SK-N-SH (cell line): ENCODE measurements at regions not wholly inside any gene's neighbourhood (a gene's known extent, or its start where the extent isn't known, plus 50 kb on each side); places are given as distances from the start of the nearest gene placed in this dataset.

Experiments
- CTCF ChIA-PET: fragments of 300-600, 350-600 bp; formaldehyde crosslinking; extraction: SDS; loops from one replicate; lab custom pipeline; 2021; lab: Yijun Ruan, JAX
- POLR2A ChIA-PET: fragments of 350-600 bp; sonication (Branson Sonifier 250); formaldehyde crosslinking; extraction: SDS; loops from one replicate; lab custom pipeline; 2020; ENCODE audit warnings: antibody characterized with exemption, inconsistent platforms; lab: Yijun Ruan, JAX
- DNase-seq: peaks from one replicate; pipeline ENCODE4 v3.0.0; 2012
- H2AFZ ChIP-seq: fragments of 200-600 bp; sonication (generic); 2 replicates; pipeline ENCODE4 v1.8.1; 2016; ENCODE audit warnings: antibody characterized with exemption, mild to moderate bottlenecking, low read depth
- H3F3A ChIP-seq: fragments of 200-600 bp; sonication (generic); replicated peaks from 2 replicates; pipeline ENCODE3; 2016; ENCODE audit warnings: antibody characterized with exemption, mild to moderate bottlenecking; ENCODE audit not compliant: insufficient read depth
- H3K27ac ChIP-seq, 2 experiments: fragments of 200-500 bp in 1 of 2; fragments of 200-600 bp in 1 of 2; sonication (Bioruptor generic) in 1 of 2; sonication (generic), shearing (Covaris generic) in 1 of 2; 2 replicates each; pipeline versions ENCODE4 v1.5.1 to v1.6.1; 2014 to 2016; ENCODE audit warnings: low read depth in 2 of 2, inconsistent platforms in 1 of 2, low read length in 1 of 2, mild to moderate bottlenecking in 1 of 2, mixed read lengths in 1 of 2
- H3K27me3 ChIP-seq: fragments of 200-600 bp; sonication (generic), shearing (Covaris generic); 2 replicates; pipeline ENCODE4 v1.6.1; 2016; ENCODE audit warnings: mixed run types; ENCODE audit not compliant: insufficient read depth
- H3K36me3 ChIP-seq, 2 experiments: fragments of 200-500 bp in 1 of 2; fragments of 200-600 bp in 1 of 2; sonication (Bioruptor generic) in 1 of 2; sonication (generic) in 1 of 2; replicated peaks in 1 of 2; 2 replicates each; pipeline versions ENCODE3 to v1.5.1; 2014 to 2016; ENCODE audit warnings: low read length in 1 of 2, mild to moderate bottlenecking in 1 of 2; ENCODE audit not compliant: insufficient read depth in 2 of 2, control insufficient read depth in 1 of 2
- H3K4me1 ChIP-seq, 2 experiments: fragments of 200-500 bp in 1 of 2; fragments of 200-600 bp in 1 of 2; sonication (Bioruptor generic) in 1 of 2; sonication (generic), shearing (Covaris generic) in 1 of 2; 2 replicates each; pipeline versions ENCODE4 v1.5.1 to v1.6.1; 2014 to 2016; ENCODE audit warnings: low read depth in 1 of 2, low read length in 1 of 2, mixed run types in 1 of 2; ENCODE audit not compliant: insufficient read depth in 2 of 2, control insufficient read depth in 1 of 2
- H3K4me2 ChIP-seq: fragments of 200-600 bp; sonication (generic), shearing (Covaris generic); 2 replicates; pipeline ENCODE4 v1.6.1; 2017; ENCODE audit warnings: mixed run types
- H3K4me3 ChIP-seq, 2 experiments: fragments of 200-500 bp in 1 of 2; fragments of 200-600 bp in 1 of 2; sonication (Bioruptor generic) in 1 of 2; sonication (generic), shearing (Covaris generic) in 1 of 2; 2 replicates each; pipeline versions ENCODE4 v1.5.1 to v1.8.1; 2014 to 2016; ENCODE audit warnings: low read depth in 2 of 2, inconsistent platforms in 1 of 2, low read length in 1 of 2, mild to moderate bottlenecking in 1 of 2, mixed read lengths in 1 of 2, moderate library complexity in 1 of 2
- H3K79me2 ChIP-seq: fragments of 200-600 bp; sonication (generic); 2 replicates; pipeline ENCODE4 v1.8.1; 2017; ENCODE audit warnings: mild to moderate bottlenecking; ENCODE audit not compliant: insufficient read depth
- H3K9ac ChIP-seq: fragments of 200-600 bp; sonication (generic); 2 replicates; pipeline ENCODE4 v1.6.1; 2017; ENCODE audit warnings: mixed run types
- H3K9me2 ChIP-seq: fragments of 200-600 bp; sonication (generic); 2 replicates; pipeline ENCODE4 v1.6.1; 2017; ENCODE audit warnings: mixed run types
- H3K9me3 ChIP-seq: fragments of 200-600 bp; sonication (generic); 2 replicates; pipeline ENCODE4 v1.6.1; 2017; ENCODE audit warnings: mixed run types, mild to moderate bottlenecking, moderate library complexity
- H4K20me1 ChIP-seq: fragments of 200-600 bp; sonication (generic); 2 replicates; pipeline ENCODE4 v1.6.1; 2017; ENCODE audit warnings: mild to moderate bottlenecking, mixed run types; ENCODE audit not compliant: insufficient read depth
- CHD2 ChIP-seq: fragments of 150-350 bp; IDR thresholded peaks from 2 replicates; pipeline ENCODE4 v1.6.1; 2018; ENCODE audit warnings: low read length; ENCODE audit not compliant: partially characterized antibody
- CTCF ChIP-seq: fragments of 200-600 bp; sonication (generic); IDR thresholded peaks from 2 replicates; pipeline ENCODE4 v1.6.1; 2017; ENCODE audit warnings: antibody characterized with exemption, mild to moderate bottlenecking, moderate library complexity
- ELF1 ChIP-seq: IDR thresholded peaks from 2 replicates; pipeline ENCODE4 v1.4.0; 2012
- EP300 ChIP-seq, 2 experiments: IDR thresholded peaks; 2 replicates each; pipeline versions ENCODE4 v1.4.0 to v1.6.1; 2012; ENCODE audit warnings: borderline replicate concordance in 1 of 2, low read depth in 1 of 2, low read length in 1 of 2
- FOSL2 ChIP-seq: IDR thresholded peaks from 2 replicates; pipeline ENCODE4 v1.4.0; 2012; ENCODE audit warnings: low read depth, mild to moderate bottlenecking, moderate library complexity, borderline replicate concordance
- FOXM1 ChIP-seq: IDR thresholded peaks from 2 replicates; pipeline ENCODE4 v1.4.0; 2012; ENCODE audit warnings: low read depth, mild to moderate bottlenecking
- GATA2 ChIP-seq: sonication (generic); formaldehyde crosslinking; IDR thresholded peaks from 2 replicates; pipeline ENCODE4 v1.5.0; 2020; ENCODE audit warnings: mild to moderate bottlenecking, missing genetic modification reagents
- IRF3 ChIP-seq: fragments of 150-350 bp; IDR thresholded peaks from 2 replicates; pipeline ENCODE4 v1.6.1; 2016; ENCODE audit warnings: mild to moderate bottlenecking, low read depth, low read length
- MXI1 ChIP-seq: IDR thresholded peaks from 2 replicates; pipeline ENCODE4 v1.6.1; 2012; ENCODE audit warnings: mild to moderate bottlenecking, low read depth, low read length, improper control_type of control experiment
- POLR2AphosphoS5 ChIP-seq: IDR thresholded peaks from 2 replicates; pipeline ENCODE4 v1.6.1; 2012; ENCODE audit warnings: low read depth, low read length
- RCOR1 ChIP-seq: fragments of 150-350 bp; IDR thresholded peaks from 2 replicates; pipeline ENCODE4 v1.6.1; 2017; ENCODE audit warnings: antibody characterized with exemption, low read length
- RXRA ChIP-seq: IDR thresholded peaks from 2 replicates; pipeline ENCODE4 v1.4.0; 2012; ENCODE audit warnings: low read depth, mild to moderate bottlenecking, borderline replicate concordance
- TEAD4 ChIP-seq: IDR thresholded peaks from 2 replicates; pipeline ENCODE4 v1.4.0; 2012; ENCODE audit warnings: mild to moderate bottlenecking, borderline replicate concordance; ENCODE audit not compliant: insufficient read depth
- USF2 ChIP-seq: fragments of 150-350 bp; IDR thresholded peaks from 2 replicates; pipeline ENCODE4 v1.6.1; 2017; ENCODE audit warnings: antibody characterized with exemption, low read length, low read depth, borderline replicate concordance
- WGBS: methylation state at CpG from one replicate; pipeline ENCODE4 v1.1.6; 2017; ENCODE audit warnings: low lambda C conversion rate; 5-methylcytosine and 5-hydroxymethylcytosine counted together
- TF ChIP-seq, protein P1 (sequence below): IDR thresholded peaks from 2 replicates; pipeline ENCODE4 v1.6.1; 2012; ENCODE audit warnings: mild to moderate bottlenecking, low read depth, low read length, moderate library complexity
- TF ChIP-seq, protein P2 (sequence below): IDR thresholded peaks from 2 replicates; pipeline ENCODE4 v1.4.0; 2012; ENCODE audit warnings: low read depth, borderline replicate concordance

DNA sequence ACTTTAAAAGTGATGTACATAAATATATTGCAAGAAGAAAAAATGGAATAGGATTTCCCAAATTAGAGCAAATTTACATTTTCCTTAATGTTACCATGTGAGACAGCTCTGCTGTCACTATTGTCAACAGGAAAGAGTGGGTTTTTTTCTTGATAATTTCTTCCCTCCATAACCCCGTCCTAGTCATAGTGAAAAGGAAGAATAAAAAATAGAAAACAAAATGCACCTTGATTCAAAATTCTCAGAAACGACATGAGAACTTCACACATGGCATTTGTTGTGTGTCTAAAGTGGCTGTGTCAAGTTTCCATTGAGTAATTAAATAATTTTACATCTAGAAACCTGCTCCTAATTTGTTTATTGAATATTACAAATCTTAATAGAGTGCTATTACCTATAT lies 945.2 kb upstream of the SLC35B3 start:
- H3K9me2 ChIP-seq = no peaks in the 10 kb centered on the region
- no peak for DNase-seq
- no peak overlapping the region for H3K4me2 ChIP-seq
- no peak overlapping the region for H3K9ac ChIP-seq
- H3K9me3 ChIP-seq = no peaks in the 10 kb centered on the region
- ChIA-PET POLR2A (no interaction called here), CTCF (no interaction called here)
- H3K27me3 ChIP-seq = peaks cover 7% of the 10 kb centered on the region; the same call in 1 of the 2 replicates
- H3K4me3 ChIP-seq = no peak overlapping the region
- no peaks in the 10 kb centered on the region for H4K20me1 ChIP-seq
- H3K79me2 ChIP-seq = no peaks in the 10 kb centered on the region
- WGBS = under 1% methylated on average over 2 of the region's 2 CpGs
- no peaks in the 10 kb centered on the region for H3K36me3 ChIP-seq
- no peaks in the 10 kb centered on the region for H3K4me1 ChIP-seq
- no peak for TF ChIP-seq MXI1
- no peak for TF ChIP-seq POLR2AphosphoS5
- no peak for TF ChIP-seq FOXM1
- TF ChIP-seq ELF1 = no peak
- no peak for TF ChIP-seq USF2
- no peak for TF ChIP-seq FOSL2
- TF ChIP-seq RCOR1 = no peak
- no peak for TF ChIP-seq GATA2 (CRISPR knock-in tag)
- no peak for TF ChIP-seq TEAD4
- TF ChIP-seq, protein P1, sequence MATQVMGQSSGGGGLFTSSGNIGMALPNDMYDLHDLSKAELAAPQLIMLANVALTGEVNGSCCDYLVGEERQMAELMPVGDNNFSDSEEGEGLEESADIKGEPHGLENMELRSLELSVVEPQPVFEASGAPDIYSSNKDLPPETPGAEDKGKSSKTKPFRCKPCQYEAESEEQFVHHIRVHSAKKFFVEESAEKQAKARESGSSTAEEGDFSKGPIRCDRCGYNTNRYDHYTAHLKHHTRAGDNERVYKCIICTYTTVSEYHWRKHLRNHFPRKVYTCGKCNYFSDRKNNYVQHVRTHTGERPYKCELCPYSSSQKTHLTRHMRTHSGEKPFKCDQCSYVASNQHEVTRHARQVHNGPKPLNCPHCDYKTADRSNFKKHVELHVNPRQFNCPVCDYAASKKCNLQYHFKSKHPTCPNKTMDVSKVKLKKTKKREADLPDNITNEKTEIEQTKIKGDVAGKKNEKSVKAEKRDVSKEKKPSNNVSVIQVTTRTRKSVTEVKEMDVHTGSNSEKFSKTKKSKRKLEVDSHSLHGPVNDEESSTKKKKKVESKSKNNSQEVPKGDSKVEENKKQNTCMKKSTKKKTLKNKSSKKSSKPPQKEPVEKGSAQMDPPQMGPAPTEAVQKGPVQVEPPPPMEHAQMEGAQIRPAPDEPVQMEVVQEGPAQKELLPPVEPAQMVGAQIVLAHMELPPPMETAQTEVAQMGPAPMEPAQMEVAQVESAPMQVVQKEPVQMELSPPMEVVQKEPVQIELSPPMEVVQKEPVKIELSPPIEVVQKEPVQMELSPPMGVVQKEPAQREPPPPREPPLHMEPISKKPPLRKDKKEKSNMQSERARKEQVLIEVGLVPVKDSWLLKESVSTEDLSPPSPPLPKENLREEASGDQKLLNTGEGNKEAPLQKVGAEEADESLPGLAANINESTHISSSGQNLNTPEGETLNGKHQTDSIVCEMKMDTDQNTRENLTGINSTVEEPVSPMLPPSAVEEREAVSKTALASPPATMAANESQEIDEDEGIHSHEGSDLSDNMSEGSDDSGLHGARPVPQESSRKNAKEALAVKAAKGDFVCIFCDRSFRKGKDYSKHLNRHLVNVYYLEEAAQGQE = no peak
- TF ChIP-seq CHD2 = no peak
- TF ChIP-seq IRF3 = no peak
- TF ChIP-seq, protein P2, sequence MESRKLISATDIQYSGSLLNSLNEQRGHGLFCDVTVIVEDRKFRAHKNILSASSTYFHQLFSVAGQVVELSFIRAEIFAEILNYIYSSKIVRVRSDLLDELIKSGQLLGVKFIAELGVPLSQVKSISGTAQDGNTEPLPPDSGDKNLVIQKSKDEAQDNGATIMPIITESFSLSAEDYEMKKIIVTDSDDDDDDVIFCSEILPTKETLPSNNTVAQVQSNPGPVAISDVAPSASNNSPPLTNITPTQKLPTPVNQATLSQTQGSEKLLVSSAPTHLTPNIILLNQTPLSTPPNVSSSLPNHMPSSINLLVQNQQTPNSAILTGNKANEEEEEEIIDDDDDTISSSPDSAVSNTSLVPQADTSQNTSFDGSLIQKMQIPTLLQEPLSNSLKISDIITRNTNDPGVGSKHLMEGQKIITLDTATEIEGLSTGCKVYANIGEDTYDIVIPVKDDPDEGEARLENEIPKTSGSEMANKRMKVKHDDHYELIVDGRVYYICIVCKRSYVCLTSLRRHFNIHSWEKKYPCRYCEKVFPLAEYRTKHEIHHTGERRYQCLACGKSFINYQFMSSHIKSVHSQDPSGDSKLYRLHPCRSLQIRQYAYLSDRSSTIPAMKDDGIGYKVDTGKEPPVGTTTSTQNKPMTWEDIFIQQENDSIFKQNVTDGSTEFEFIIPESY = no peak
- no peak for TF ChIP-seq EP300 (IDR thresholded peaks at IDR 0.05; ENCODE audit: borderline replicate concordance in 1 of 2, low read depth in 1 of 2, low read length in 1 of 2)
- no peak for TF ChIP-seq RXRA
- TF ChIP-seq CTCF = no peak
- no peak overlapping the region for H2AFZ ChIP-seq
- H3F3A ChIP-seq = no peaks in the 10 kb centered on the region
- no peak overlapping the region for H3K27ac ChIP-seq
